ENCODE measurements at regions not wholly inside any gene's neighbourhood (a gene's known extent, or its start where the extent isn't known, plus 50 kb on each side); places are given as distances from the start of the nearest gene placed in this dataset.

DNA sequence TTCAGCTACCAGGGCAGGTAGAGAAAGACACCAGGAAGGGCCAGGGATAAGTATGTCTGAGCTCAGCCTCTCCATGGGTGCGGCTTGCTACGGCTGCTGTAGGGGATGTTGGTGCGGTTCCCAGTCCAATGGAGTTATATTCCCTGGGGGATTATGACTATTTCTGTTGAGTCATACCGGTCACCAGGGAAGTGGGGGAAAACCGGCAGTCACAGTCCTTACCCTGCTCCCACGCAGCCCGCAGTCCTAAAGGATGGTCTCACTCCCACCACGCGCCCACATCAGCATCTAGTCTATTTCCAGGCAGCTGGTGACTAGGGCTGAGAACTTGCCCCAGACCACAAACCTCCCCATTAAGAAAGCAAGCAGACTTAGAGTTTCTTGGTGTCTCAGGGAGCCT is 191.6 kb downstream of the VEGFC start:
- peak; percentile 30 for DNase-seq (ENCODE audit: insufficient read length, low spot score, missing footprints)
- TF ChIP-seq, protein P1, sequence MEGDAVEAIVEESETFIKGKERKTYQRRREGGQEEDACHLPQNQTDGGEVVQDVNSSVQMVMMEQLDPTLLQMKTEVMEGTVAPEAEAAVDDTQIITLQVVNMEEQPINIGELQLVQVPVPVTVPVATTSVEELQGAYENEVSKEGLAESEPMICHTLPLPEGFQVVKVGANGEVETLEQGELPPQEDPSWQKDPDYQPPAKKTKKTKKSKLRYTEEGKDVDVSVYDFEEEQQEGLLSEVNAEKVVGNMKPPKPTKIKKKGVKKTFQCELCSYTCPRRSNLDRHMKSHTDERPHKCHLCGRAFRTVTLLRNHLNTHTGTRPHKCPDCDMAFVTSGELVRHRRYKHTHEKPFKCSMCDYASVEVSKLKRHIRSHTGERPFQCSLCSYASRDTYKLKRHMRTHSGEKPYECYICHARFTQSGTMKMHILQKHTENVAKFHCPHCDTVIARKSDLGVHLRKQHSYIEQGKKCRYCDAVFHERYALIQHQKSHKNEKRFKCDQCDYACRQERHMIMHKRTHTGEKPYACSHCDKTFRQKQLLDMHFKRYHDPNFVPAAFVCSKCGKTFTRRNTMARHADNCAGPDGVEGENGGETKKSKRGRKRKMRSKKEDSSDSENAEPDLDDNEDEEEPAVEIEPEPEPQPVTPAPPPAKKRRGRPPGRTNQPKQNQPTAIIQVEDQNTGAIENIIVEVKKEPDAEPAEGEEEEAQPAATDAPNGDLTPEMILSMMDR (IDR thresholded peaks at IDR 0.05; ENCODE audit: extremely low read depth, low read depth, low read length): peak; percentile 5
- H3K4me3 ChIP-seq (ENCODE audit: insufficient read depth, low read length): no peak overlapping the region
- H3K9me3 ChIP-seq (ENCODE audit: low read depth, low read length): no peaks in the 10 kb centered on the region
- no peaks in the 10 kb centered on the region for H3K79me2 ChIP-seq (ENCODE audit: insufficient read depth, low read length)
- H2AFZ ChIP-seq (ENCODE audit: low read length): peak overlapping the region; percentile 47
- no peaks in the 10 kb centered on the region for H4K20me1 ChIP-seq (ENCODE audit: insufficient read depth, low read length)
- peak overlapping the region; percentile 44 for H3K4me2 ChIP-seq (ENCODE audit: insufficient read depth, low read length)
- peak overlapping the region; percentile 92 for H3K27ac ChIP-seq (ENCODE audit: low read depth, low read length)
- no peaks in the 10 kb centered on the region for H3K36me3 ChIP-seq (ENCODE audit: insufficient read depth, low read length)
- peaks cover 16% of the 10 kb centered on the region for H3K4me1 ChIP-seq (ENCODE audit: insufficient read depth, low read length)
- no peaks in the 10 kb centered on the region for H3K27me3 ChIP-seq (ENCODE audit: insufficient read depth, low read length)

DNA sequence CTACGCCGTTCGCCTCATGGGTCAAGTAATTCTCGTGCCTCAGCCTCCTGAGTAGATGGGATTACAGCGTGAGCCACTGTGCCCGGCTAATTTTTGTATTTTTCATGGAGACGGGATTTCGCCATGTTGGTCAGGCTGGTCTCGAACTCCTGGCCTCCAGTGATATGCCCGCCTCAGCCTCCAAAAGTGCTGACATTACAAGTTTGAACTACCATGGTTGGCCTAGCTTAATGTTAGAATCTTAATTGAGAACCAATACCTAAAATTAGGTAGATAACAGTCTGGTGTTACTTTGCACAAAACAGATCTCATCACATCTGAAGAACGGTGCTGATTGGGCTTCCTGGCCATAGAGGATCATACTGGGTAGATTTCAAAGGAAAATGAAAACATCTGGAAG is 184.9 kb downstream of the VEGFC start:
- no peaks in the 10 kb centered on the region for H3K36me3 ChIP-seq (ENCODE audit: insufficient read depth, low read length)
- TF ChIP-seq, protein P1 (IDR thresholded peaks at IDR 0.05; ENCODE audit: extremely low read depth, low read depth, low read length): no peak
- no peaks in the 10 kb centered on the region for H3K27me3 ChIP-seq (ENCODE audit: insufficient read depth, low read length)
- DNase-seq (ENCODE audit: insufficient read length, low spot score, missing footprints): no peak
- no peaks in the 10 kb centered on the region for H3K79me2 ChIP-seq (ENCODE audit: insufficient read depth, low read length)
- H2AFZ ChIP-seq (ENCODE audit: low read length): no peak overlapping the region
- H3K4me2 ChIP-seq (ENCODE audit: insufficient read depth, low read length): no peak overlapping the region
- no peak overlapping the region for H3K27ac ChIP-seq (ENCODE audit: low read depth, low read length)
- H3K4me3 ChIP-seq (ENCODE audit: insufficient read depth, low read length): no peak overlapping the region
- H3K4me1 ChIP-seq (ENCODE audit: insufficient read depth, low read length): peaks cover 11% of the 10 kb centered on the region
- no peaks in the 10 kb centered on the region for H3K9me3 ChIP-seq (ENCODE audit: low read depth, low read length)
- no peaks in the 10 kb centered on the region for H4K20me1 ChIP-seq (ENCODE audit: insufficient read depth, low read length)

- no peak overlapping the region for H3K4me2 ChIP-seq (ENCODE audit: insufficient read depth, low read length)
- H2AFZ ChIP-seq (ENCODE audit: low read length): no peak overlapping the region
- no peak overlapping the region for H3K4me3 ChIP-seq (ENCODE audit: insufficient read depth, low read length)
- no peaks in the 10 kb centered on the region for H4K20me1 ChIP-seq (ENCODE audit: insufficient read depth, low read length)
- no peaks in the 10 kb centered on the region for H3K27me3 ChIP-seq (ENCODE audit: insufficient read depth, low read length)
- no peaks in the 10 kb centered on the region for H3K36me3 ChIP-seq (ENCODE audit: insufficient read depth, low read length)
- no peaks in the 10 kb centered on the region for H3K79me2 ChIP-seq (ENCODE audit: insufficient read depth, low read length)
- no peak overlapping the region for H3K27ac ChIP-seq (ENCODE audit: low read depth, low read length)
- no peak for DNase-seq (ENCODE audit: insufficient read length, low spot score, missing footprints)
- H3K9me3 ChIP-seq (ENCODE audit: low read depth, low read length): no peaks in the 10 kb centered on the region
- TF ChIP-seq, protein P1 (IDR thresholded peaks at IDR 0.05; ENCODE audit: extremely low read depth, low read depth, low read length): no peak
- H3K4me1 ChIP-seq (ENCODE audit: insufficient read depth, low read length): peaks cover 11% of the 10 kb centered on the region
Measured at GRCh38 chr4:176608346-176608745, 184.4 kb downstream of the VEGFC start.

DNA sequence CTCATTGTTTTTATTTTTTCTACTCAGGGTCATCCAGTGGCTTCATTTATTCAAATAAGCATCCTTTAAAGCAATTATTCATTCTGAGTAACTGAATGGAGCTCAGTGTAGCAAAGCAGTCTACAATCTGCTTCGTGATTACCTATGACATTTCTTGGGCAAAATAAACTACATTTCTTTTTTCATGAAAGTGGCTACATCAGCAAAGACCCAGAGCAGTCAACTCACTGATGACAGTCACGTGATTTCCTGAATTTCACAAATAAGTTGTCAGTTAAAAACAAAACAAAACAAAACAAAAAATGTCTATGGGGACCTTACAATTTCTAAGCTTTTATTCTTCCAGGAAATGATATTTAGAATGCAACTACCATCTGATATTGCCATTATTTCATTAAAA is 182.1 kb downstream of the VEGFC start:
- TF ChIP-seq, protein P1 (IDR thresholded peaks at IDR 0.05; ENCODE audit: extremely low read depth, low read depth, low read length): no peak
- H3K27ac ChIP-seq (ENCODE audit: low read depth, low read length): no peak overlapping the region
- no peaks in the 10 kb centered on the region for H3K79me2 ChIP-seq (ENCODE audit: insufficient read depth, low read length)
- no peak overlapping the region for H3K4me3 ChIP-seq (ENCODE audit: insufficient read depth, low read length)
- no peak overlapping the region for H2AFZ ChIP-seq (ENCODE audit: low read length)
- H3K27me3 ChIP-seq (ENCODE audit: insufficient read depth, low read length): no peaks in the 10 kb centered on the region
- H3K36me3 ChIP-seq (ENCODE audit: insufficient read depth, low read length): no peaks in the 10 kb centered on the region
- no peaks in the 10 kb centered on the region for H3K9me3 ChIP-seq (ENCODE audit: low read depth, low read length)
- no peak for DNase-seq (ENCODE audit: insufficient read length, low spot score, missing footprints)
- H3K4me1 ChIP-seq (ENCODE audit: insufficient read depth, low read length): peaks cover 11% of the 10 kb centered on the region
- no peaks in the 10 kb centered on the region for H4K20me1 ChIP-seq (ENCODE audit: insufficient read depth, low read length)
- H3K4me2 ChIP-seq (ENCODE audit: insufficient read depth, low read length): no peak overlapping the region

Data from osteoblast (primary cell).